Transverse colon (tissue), 4 donors: ENCODE measurements at regions not wholly inside any gene's neighbourhood (a gene's known extent, or its start where the extent isn't known, plus 50 kb on each side); places are given as distances from the start of the nearest gene placed in this dataset.

Experiments used
- EP300 ChIP-seq: sonication (generic); formaldehyde crosslinking; IDR thresholded peaks from one replicate; pipeline ENCODE4 v1.6.1; 2017; ENCODE audit warnings: antibody characterized with exemption, low read depth
- POLR2AphosphoS5 ChIP-seq, 3 donors: sonication (generic); formaldehyde crosslinking; IDR thresholded peaks; one replicate each; pipeline ENCODE4 v1.6.1; 2016; ENCODE audit warnings: antibody characterized with exemption in 3 of 3
- TF ChIP-seq, protein P1 (sequence below), 5 experiments: fragments of 200-600 bp in 3 of 5; fragments of 450-650 bp in 2 of 5; sonication (generic) in 3 of 5; IDR thresholded peaks; 1 replicate in 2 of 5; 2 replicates in 3 of 5; pipeline ENCODE4 v1.5.1; 2016 to 2017; ENCODE audit warnings: antibody characterized with exemption in 5 of 5, inconsistent platforms in 3 of 5, mild to moderate bottlenecking in 2 of 5, moderate library complexity in 1 of 5

DNA sequence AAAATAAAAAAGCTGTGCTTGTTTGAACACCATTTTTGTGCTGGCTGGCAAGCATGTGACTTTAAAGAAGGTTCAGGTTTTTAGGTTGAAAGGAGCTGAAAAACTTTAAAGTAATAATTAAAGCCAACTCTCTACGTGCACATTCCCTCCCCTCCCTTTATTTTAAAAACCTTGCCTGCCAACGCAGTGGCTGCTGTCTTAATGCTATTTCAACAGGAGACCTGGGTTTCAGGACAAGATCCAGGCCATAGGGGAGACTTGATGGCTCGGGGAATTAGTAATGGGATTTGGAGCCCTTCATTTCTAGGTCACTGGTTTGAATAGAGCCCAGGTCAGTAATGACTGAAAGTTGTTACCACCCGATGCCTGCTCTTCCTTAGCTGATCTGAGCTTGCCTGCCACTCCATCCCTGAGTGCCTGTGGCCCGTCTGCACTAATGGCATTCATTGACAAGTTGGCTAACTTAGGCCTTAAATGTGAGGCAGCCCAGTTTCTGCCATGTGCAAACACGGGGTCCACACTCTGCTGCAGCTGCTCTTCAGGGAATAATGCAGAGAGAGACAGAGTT, 1233.2 kb upstream of the ZEB2 start:
- TF ChIP-seq POLR2AphosphoS5 (IDR thresholded peaks at IDR 0.05) (no peak), EP300 (no peak)
- TF ChIP-seq, protein P1, sequence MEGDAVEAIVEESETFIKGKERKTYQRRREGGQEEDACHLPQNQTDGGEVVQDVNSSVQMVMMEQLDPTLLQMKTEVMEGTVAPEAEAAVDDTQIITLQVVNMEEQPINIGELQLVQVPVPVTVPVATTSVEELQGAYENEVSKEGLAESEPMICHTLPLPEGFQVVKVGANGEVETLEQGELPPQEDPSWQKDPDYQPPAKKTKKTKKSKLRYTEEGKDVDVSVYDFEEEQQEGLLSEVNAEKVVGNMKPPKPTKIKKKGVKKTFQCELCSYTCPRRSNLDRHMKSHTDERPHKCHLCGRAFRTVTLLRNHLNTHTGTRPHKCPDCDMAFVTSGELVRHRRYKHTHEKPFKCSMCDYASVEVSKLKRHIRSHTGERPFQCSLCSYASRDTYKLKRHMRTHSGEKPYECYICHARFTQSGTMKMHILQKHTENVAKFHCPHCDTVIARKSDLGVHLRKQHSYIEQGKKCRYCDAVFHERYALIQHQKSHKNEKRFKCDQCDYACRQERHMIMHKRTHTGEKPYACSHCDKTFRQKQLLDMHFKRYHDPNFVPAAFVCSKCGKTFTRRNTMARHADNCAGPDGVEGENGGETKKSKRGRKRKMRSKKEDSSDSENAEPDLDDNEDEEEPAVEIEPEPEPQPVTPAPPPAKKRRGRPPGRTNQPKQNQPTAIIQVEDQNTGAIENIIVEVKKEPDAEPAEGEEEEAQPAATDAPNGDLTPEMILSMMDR (IDR thresholded peaks at IDR 0.05): no peak
